SKM-1 (cell line): ENCODE measurements at regions not wholly inside any gene's neighbourhood (a gene's known extent, or its start where the extent isn't known, plus 50 kb on each side); places are given as distances from the start of the nearest gene placed in this dataset.
"Not testable (repeated sequence)": the region's sequence is repeated elsewhere in the genome, so short reads cannot be mapped to it uniquely, and the experiment has no call there.

Experiments used
- DNase-seq: peaks from one replicate; lab custom pipeline; 2025; ENCODE audit not compliant: unreplicated experiment; lab: John Stamatoyannopoulos, UW

DNA sequence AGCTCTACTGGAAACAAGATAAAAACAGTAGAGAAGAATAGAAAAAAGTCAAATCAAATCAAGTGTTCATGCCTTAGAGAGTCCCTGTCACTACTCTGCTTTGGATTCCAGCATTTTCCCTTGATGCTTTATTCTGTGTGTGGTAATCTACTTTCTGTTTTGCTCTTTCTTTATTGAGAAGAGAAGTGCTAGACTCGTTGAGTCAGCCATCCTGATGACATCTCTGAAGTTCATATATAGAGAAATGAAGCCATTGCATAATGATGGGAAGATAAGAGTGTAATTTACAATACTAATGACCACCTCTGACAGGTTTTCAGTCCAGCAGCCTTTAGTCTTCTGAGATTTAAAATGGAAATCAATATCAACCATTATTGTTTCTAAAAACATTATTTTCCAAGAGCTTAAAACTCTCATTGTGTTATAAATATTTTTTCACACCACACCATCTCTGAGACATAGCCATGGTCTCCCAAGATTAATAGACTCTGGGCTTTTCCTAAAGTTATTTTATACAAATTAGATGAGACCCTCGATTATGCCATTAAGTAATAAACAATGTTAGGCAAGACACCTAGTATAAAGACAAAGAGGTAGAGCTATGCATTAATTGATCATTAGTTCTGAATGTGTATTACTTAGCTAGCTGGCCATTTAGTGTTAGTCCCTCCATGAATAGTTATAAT, 679.0 kb upstream of the ACVR2A start:
- no peak for DNase-seq

DNA sequence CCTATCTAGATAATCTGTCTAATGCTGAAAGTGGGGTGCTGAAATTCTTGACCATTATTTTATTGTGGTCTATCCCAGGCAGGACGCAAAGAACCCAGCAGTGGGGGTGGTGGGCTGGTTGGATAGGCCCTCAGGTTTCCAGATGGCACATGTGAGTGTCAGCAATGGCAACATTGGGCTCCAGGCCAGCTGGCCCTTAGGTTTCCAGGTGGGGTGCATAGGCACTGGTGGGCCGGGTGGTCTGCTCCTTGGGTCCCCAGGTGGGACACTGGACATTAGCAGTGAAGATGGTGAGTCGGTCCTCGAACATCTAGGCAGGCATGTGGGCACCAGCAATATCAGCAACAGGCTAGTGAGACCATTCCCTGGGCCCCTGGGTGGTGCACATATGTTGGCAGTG, 680.3 kb upstream of the ACVR2A start:
- DNase-seq: no peak

DNA sequence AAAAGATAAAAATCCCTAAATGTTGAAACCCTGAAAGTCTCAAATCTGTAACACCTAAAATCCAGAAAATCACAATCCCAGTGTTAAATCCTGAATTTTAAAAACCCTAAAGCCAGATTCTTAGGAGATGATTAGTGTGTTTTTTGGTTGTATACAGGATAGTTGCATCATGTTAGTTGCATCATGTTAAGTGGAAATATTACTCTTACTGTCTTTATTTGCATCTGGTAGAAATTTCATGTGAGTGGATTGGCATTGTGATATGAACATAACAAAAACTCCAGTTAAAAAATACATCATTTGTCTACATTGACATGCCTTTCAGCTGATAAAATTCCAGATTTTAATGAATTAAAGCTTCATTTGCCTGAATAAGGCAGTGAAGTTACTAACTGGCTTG, 683.1 kb upstream of the ACVR2A start:
- no peak for DNase-seq

DNA sequence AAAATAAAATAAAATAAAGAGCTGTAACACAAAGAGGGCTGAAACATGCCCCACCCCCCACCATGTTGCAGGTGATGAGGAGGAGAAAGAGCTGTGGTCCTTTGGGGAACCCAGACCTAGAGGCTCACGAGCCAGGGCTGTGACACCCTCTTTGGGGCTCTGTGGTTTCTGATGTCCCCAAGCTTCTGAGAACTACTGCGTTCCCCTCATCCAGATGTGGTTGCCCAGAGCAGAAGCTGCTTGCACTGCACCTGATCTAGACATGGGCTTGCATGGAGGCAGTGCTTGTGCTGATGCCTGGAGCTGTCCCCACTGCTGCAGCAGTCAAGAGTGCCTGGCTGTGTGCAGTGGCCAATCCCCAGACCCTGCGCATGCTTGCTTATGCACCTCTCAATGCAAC, 687.9 kb upstream of the ACVR2A start:
- DNase-seq: no peak

DNA sequence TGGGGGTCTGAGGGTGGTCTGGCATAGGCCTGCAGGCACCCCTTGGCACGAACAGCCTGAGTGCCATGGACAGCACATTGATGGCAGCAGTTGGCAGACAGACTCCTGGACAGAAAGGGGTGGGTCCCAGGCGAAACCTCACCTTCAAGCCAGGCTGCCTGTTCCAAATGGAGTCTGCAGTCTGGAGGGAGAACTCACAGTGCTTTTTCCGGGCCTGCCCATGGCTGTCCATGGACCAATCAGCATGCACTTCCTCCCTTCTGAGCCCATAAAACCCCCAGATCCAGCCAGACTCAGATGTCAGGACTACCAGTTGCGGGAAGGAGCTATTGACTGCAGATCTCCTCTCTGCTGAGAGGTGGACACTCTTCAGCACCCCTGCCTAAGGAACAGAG, 694.6 kb upstream of the ACVR2A start:
- no peak for DNase-seq

DNA sequence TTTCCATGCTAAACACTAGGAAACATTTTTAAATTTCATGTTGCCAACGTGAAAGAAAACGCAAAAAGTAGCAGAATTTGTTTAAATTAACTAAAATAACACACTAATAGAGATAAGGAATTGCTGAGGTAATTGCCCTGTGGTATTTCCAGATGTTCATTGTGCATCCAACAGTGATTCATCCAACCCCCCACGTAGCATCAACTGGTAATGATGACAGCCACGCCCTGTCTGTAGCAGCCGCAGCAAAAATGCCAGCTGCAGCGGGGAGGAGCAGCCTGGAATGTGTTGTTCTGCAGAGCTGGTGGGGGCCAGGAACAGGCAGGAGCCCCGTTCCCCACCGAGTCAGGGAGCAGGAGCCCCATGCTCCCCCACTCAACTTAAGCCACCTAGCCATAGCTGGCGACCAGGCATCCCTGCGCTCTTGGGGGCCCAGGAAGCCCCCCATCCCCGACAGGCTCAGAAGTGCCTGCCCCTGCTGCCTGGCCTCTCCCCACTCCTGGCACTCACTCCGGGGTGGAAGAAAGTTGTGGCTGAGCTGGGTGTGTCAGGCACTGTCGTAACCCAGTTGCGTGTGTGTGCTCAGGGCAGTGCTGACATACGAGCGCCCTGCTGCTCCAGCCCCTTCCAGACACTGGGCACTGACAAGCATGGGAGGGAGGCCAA, 695.1 kb upstream of the ACVR2A start:
- DNase-seq: no peak

DNA sequence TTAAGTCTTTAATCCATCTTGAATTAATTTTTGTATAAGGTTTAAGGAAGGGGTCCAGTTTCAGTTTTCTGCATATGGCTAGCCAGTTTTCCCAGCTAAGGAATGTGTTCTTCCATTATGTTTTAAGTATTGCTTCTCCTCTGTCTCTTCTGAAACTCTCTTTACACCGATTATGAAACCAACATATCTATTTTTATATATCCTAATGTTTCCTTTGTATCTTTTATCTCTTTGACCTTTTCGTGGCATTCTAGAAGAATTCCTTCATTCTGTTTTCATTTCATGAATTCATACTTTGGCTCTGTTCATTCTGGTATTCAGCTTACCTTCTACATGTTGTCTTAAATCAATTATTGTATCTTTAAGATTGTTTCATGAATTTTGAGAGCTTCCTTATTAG, 697.0 kb upstream of the ACVR2A start:
- DNase-seq: no peak

DNA sequence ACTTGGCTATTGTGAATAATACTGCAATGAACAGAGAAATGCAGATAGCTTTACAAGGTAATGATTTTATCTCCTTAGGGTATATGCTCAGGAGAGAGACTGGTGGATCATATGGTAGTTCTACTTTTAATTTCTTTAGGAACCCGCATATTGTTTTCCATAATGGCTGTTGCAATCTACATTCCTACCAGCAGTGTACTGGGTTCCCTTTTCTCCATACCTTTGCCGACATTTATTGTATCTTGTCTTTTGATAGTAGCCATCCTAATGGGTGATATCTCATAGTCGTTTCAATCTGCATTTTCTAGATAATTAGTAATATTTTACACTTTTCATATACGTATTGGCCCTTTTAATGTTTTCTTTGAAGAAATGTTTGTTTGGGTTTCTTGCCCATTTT, 702.9 kb upstream of the ACVR2A start:
- DNase-seq: no peak

DNA sequence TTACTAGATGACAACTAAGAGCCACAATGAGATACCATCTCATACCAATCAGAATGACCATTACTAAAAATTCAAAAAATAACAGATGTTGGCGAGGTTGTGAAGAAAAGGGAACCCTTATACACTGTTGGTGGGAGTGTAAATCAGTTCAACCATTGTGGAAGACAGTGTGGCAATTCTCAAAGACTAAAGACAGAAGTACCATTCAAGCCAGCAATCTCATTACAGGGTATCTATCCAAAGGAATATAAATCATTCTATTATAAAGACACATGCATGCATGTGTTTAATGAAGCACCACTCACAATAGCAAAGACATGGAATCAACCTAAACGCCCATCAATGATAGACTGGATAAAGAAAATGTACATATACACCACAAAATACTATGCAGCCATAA, 705.1 kb upstream of the ACVR2A start:
- DNase-seq: not testable (repeated sequence)

DNA sequence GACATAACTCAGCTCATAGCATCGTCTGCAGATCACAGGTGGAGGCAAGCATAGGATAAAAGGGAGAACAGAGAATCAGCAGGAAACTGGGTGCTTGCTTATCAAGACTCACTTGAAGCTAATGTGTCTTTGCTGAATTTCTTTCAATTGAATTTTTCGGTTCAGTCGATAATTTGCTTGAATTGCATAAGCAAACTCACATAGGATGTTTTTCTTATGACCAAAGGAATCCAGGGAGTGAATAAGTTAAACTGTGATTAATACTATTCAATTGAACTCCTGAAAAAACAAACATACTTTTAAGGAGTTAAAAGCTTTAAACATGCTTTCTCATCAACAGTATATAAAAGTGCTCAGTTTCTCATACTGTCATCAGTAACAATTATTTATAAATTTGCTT, 707.1 kb upstream of the ACVR2A start:
- DNase-seq: no peak

DNA sequence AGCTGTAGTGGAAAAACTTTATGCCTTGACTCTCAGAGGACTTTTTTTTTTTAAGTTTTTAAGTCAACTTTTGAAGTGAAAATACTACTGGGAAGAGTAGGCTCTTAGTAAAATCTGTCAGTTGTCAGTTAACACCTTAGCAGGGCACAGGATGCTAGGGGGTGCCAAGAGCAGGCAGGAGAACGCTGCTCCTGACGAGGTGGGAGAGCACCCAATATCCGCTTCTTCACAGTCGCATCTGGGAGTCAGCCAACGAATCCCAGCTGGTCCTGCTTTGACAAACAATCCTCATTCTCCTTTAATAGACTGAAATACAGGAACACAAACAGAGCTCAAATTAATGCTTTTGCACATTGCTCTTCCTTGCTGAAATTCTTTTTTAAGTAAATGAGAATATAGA, 709.5 kb upstream of the ACVR2A start:
- DNase-seq: no peak

DNA sequence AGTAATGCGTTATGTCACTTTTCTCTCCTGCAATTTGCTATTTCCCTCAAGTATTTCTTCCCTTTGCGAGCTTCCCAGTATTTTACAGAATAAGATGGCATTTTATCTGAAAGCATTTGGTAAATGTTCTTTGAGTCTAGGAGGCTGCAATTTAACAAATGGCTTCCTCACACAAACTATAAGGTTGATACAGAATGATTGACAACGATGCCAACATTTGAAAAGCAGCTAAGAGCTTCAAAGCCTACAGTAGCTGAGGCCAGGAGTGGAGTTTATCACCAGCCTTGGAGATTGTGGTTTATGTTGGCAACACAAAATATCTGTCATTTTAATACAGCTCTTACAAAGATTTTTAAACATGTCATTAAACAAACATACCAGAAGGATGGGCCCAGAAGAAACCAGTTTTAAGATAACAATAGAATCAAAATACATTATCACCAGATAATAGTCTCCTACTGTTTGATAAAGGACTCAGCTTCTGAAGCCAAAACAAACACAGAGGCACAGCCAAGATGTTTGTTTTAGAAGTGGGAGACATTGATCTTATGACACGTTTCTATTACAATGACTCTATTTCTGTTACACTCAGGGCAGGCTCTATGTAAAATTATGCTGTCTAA, 711.4 kb upstream of the ACVR2A start:
- no peak for DNase-seq

DNA sequence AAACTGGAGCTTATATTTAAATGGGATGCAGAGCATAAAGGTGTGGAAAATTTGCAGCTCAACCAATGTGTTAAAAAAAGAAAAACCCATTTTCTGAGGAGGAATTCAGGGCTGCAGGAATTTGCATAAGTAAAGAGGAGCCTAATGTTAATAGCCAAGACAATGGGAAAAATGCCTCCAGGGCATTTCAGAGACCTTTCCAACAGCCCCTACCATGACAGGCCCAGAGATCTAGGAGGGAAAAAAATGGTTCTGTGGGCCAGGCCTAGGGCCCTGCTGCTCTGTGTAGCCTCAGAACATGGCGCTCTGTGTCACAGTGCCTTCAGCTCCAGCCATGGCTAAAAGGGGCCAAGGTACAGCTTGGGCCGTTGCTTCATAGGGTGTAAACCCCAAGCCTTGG, 719.7 kb upstream of the ACVR2A start:
- DNase-seq: no peak

DNA sequence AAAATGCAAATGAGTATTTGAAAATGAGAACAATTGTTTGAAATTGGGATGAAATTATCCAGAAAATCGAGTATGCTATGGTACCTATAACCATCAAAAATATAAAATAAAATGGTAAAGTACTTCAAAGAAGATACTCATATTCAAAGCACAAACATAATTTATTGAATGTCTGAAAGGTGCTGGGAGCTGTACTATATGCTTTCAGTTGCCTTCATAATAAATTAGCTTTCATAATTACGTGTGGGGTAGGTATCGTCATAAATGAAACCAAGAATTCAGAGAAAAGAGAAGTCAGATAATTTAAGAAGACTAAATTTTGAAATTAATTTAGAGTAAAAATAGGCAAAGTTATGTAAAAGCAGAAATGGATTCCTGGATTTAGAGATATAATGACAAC, 721.9 kb upstream of the ACVR2A start:
- no peak for DNase-seq

DNA sequence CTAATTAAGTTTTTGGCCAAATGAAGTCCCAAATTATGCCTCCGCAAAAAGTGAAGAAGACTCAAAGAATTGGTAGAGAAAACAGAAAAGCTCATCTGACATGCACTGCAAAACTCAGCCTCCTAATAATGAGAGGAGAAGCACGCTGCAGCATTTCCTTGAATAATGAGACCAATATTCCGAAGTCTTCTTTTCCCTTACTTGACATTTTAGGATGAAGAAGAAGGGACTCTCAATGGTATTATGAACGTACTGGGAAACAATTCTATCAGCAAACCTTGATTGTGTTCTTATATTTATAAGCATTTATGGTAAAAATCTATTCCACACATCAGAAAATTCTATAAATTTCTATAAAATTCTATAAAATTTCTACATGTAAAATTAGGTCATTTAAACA, 733.9 kb upstream of the ACVR2A start:
- DNase-seq: no peak

DNA sequence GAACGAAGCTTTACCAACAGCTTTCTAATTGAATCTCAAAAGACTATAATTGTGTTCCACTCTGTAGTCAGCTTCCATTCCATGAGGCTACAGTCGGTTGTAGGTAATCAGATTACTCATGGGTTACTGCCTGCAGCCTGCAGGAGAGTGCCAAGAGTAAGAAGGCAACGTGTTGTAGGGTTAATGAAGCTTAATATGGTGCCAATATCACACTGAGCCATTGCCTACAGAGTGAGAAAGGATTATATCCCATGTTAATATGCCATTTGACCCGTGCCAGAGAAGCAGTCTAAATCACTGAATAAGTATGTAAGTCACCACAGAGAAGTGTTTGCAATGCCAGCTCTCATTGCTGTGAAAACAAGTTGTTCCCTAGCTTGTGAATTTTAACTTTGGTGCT, 734.5 kb upstream of the ACVR2A start:
- DNase-seq: no peak

DNA sequence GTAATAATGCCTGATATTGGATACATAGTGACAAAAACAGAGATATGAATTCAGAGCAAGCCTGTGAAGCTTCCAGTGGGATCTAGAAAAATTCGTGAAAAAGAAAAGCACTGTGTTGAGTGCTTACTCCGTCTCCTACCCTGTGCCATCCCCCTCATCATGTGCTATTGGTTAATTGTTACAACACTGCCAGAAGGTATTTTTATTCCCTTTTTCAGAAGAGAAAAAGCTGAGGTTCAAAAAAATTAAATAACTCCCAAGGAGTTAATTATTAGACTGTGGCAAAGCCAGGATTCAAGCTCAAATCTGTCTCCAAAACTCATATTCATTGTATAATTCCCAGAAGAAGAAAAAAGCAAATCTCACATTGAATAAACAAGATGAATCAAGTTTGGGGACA, 735.5 kb upstream of the ACVR2A start:
- DNase-seq: no peak

DNA sequence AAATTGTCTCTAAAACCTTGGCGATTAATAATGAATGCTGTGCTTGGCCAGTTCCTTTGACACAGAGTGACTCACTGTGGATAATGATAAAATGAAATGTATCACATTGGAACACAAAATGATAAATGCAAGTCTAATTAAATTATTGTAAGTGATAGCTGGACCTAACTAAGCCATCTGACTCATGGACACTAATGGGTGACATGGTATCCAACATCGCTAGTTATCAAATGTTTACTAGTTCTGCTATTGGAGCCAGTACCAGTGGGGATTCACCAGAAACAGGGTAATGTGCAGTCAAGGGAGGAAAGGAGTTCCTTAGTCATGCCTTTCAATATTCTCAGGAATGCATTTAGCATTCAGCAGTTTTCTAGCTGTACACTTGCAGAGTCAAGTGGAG, 736.3 kb upstream of the ACVR2A start:
- no peak for DNase-seq

DNA sequence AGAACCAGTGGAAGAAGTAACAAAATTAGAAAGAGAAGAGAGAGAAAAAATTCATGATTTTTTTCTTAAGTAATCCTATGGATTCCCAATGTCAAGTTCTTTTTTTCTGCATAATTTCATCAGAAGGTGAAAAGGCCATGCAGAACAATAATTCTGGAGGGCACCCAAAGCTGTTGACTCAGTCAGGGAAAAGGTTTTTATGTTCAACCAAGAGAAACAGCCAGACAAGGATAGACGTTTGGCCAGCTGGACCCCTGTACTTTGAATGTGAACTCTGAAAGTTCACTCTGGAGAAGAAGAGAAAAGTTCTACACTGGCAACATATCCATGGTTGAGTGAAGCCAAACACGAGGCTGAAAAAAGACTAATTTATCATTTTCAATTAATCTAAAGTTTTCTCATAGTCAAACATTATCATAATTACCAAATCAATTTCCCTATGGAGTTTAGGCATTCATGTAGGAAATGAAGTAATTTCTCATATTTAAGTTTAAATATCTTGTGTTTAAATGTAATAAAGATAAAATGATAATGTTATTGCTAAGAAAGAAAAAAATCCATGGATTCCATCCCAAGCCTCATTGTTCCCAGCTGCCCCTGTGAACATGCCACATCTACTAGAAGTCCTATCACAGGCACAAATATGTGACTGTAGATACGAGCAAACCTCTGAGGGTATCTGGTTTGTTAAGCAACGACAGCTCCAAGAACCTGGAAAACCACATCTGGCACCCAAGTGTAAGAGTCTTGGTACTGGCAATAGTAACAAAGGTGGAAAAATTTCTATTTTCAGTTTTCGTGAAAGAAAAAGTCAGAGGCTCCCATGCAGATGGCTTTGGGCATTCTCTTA, 742.7 kb upstream of the ACVR2A start:
- DNase-seq: no peak

DNA sequence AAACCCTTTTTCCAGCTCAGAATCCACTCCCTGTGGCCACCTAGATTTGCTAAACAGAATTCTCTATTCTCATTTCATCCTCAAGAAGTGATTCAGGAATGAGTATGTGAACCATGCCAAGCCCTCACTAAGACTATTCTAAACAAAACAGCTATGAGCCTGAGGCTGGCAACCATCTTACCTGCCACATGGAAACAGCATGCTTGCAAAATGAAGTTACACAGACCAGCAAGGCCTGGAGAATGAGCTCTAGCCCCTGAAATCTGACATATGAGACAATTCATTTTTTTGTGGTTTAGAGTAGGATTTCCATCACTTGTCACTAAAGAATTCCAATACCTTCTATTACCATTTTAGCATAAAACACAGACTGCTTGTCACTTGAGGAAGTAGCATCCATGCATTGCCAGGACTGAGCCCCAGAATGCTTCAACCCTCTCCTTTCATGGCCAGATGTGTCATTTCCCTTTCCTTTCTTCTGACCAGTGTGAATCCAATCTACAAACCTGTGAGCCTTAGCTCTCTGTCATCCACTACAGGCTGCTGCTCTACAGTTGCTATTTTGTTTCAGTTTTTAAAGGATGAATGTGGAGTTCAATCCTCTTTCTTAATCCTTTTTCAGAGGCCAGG, 744.3 kb upstream of the ACVR2A start:
- DNase-seq: no peak

DNA sequence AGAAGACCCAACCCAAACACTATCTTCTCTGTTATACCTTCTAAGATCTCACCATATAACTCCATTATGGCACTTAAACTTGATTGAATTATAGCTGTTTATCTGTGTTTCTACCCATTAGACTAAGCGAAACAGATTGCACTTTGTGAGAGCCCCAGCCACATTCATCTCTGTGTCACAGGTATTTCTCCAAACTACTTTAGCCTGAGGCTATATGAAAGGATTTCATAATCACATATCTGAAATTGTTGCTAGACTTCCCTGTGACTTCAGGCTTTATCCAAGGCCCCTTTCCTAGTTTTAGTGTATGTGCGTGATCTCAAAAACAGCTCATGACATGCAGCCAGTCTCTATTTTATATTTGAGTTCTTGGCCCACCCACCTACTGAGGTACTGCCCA, 745.0 kb upstream of the ACVR2A start:
- DNase-seq: no peak
